H1 (cell line): ENCODE measurements at regions not wholly inside any gene's neighbourhood (a gene's known extent, or its start where the extent isn't known, plus 50 kb on each side); places are given as distances from the start of the nearest gene placed in this dataset.

Experiments
- CTCF ChIA-PET: fragments of 300-600 bp; sonication (Branson Sonifier 250); formaldehyde crosslinking; loops from one replicate; lab custom pipeline; 2021; ENCODE audit not compliant: partially characterized antibody; lab: Charles Lee
- POLR2A ChIA-PET: fragments of 300-600 bp; sonication (Branson Sonifier 250); formaldehyde crosslinking; loops from one replicate; lab custom pipeline; 2021; ENCODE audit warnings: inconsistent platforms; ENCODE audit not compliant: partially characterized antibody; lab: Charles Lee
- DNase-seq, 2 experiments: peaks; one replicate each; pipeline versions ENCODE4 v3.0.0 to v3.0.0-alpha.2; 2010 to 2022; ENCODE audit warnings: low spot score in 2 of 2, low read depth in 1 of 2, mixed read lengths in 1 of 2
- FAIRE-seq: peaks from 2 replicates; lab custom pipeline; 2011; peaks lifted over from hg19 to GRCh38; lab: Jason Lieb, UNC
- H2AFZ ChIP-seq: 2 replicates; pipeline ENCODE4 v1.8.1; 2012; ENCODE audit warnings: low read length, inconsistent platforms
- H2AK5ac ChIP-seq: 2 replicates; pipeline ENCODE4 v1.6.1; 2013; ENCODE audit warnings: low read depth, low read length
- H2BK120ac ChIP-seq: replicated peaks from 2 replicates; pipeline ENCODE3; 2013; ENCODE audit warnings: low read depth, low read length, inconsistent platforms
- H2BK12ac ChIP-seq: 2 replicates; pipeline ENCODE4 v1.6.1; 2013; ENCODE audit warnings: low read depth, low read length
- H2BK15ac ChIP-seq: 2 replicates; pipeline ENCODE4 v1.6.1; 2013; ENCODE audit warnings: low read length
- H2BK20ac ChIP-seq: 2 replicates; pipeline ENCODE4 v1.6.1; 2013; ENCODE audit warnings: low read length
- H2BK5ac ChIP-seq: 2 replicates; pipeline ENCODE4 v1.6.1; 2013; ENCODE audit warnings: low read depth, low read length
- H3K14ac ChIP-seq: 2 replicates; pipeline ENCODE4 v1.6.1; 2013; ENCODE audit warnings: inconsistent platforms; ENCODE audit not compliant: insufficient read length
- H3K18ac ChIP-seq: 2 replicates; pipeline ENCODE4 v1.6.1; 2013; ENCODE audit warnings: low read length; ENCODE audit errors: extremely low read depth
- H3K23ac ChIP-seq: 2 replicates; pipeline ENCODE4 v1.6.1; 2013; ENCODE audit warnings: inconsistent platforms; ENCODE audit not compliant: insufficient read length
- H3K23me2 ChIP-seq: 2 replicates; pipeline ENCODE4 v1.6.1; 2013; ENCODE audit warnings: low read depth, low read length
- H3K27ac ChIP-seq: 2 replicates; pipeline ENCODE4 v1.6.1; 2011; ENCODE audit warnings: low read depth, low read length, inconsistent platforms
- H3K27me3 ChIP-seq, 4 experiments: replicated peaks in 1 of 4; 1 replicate in 1 of 4; 2 replicates in 3 of 4; pipeline versions ENCODE4 v1.6.1 to v1.8.1; 2011 to 2013; ENCODE audit warnings: low read length in 3 of 4, mild to moderate bottlenecking in 3 of 4, inconsistent platforms in 2 of 4, mixed read lengths in 2 of 4, moderate library complexity in 1 of 4; ENCODE audit not compliant: control insufficient read depth in 3 of 4, insufficient read depth in 3 of 4; ENCODE audit errors: extremely low read depth in 1 of 4
- H3K36me3 ChIP-seq, 4 experiments: 2 replicates each; pipeline versions ENCODE4 v1.6.1 to v1.8.1; 2011 to 2013; ENCODE audit warnings: mild to moderate bottlenecking in 4 of 4, low read length in 3 of 4, moderate library complexity in 2 of 4, control low read depth in 1 of 4, inconsistent platforms in 1 of 4; ENCODE audit not compliant: insufficient read depth in 4 of 4, control insufficient read depth in 2 of 4
- H3K4ac ChIP-seq: replicated peaks from 2 replicates; pipeline ENCODE3; 2013; ENCODE audit warnings: low read length, low read depth, mixed read lengths, inconsistent platforms; ENCODE audit not compliant: insufficient read length
- H3K4me1 ChIP-seq, 4 experiments: replicated peaks in 1 of 4; 1 replicate in 1 of 4; 2 replicates in 3 of 4; pipeline versions ENCODE4 v1.6.1 to v1.8.1; 2011 to 2013; ENCODE audit warnings: low read length in 3 of 4, inconsistent platforms in 2 of 4, mixed read lengths in 1 of 4; ENCODE audit not compliant: insufficient read depth in 4 of 4, control insufficient read depth in 3 of 4
- H3K4me2 ChIP-seq, 2 experiments: 2 replicates each; pipeline versions ENCODE4 v1.6.1 to v1.8.1; 2011 to 2013; ENCODE audit warnings: low read depth in 2 of 2, low read length in 2 of 2, control low read depth in 1 of 2, inconsistent platforms in 1 of 2, mild to moderate bottlenecking in 1 of 2; ENCODE audit not compliant: insufficient read depth in 1 of 2
- H3K4me3 ChIP-seq, 4 experiments: fragments of 200-600, 300-600 bp in 1 of 4; sonication (generic), shearing (Covaris generic), sonication (Bioruptor Twin) in 1 of 4; 2 replicates each; pipeline versions ENCODE4 v1.5.1 to v1.8.1; 2011 to 2016; ENCODE audit warnings: low read length in 4 of 4, low read depth in 3 of 4, control low read depth in 2 of 4, inconsistent platforms in 2 of 4, mild to moderate bottlenecking in 2 of 4, mixed read lengths in 1 of 4, moderate library complexity in 1 of 4; ENCODE audit not compliant: insufficient read depth in 2 of 4; ENCODE audit errors: extremely low read depth in 1 of 4
- H3K56ac ChIP-seq: replicated peaks from 2 replicates; pipeline ENCODE3; 2013; ENCODE audit warnings: low read depth, mild to moderate bottlenecking, mixed read lengths, low read length, inconsistent platforms; ENCODE audit not compliant: insufficient read length
- H3K79me1 ChIP-seq: 2 replicates; pipeline ENCODE4 v1.6.1; 2013; ENCODE audit warnings: low read depth, low read length, control low read depth
- H3K79me2 ChIP-seq, 2 experiments: 2 replicates each; pipeline versions ENCODE4 v1.6.1 to v1.8.1; 2012 to 2013; ENCODE audit warnings: low read length in 2 of 2, mild to moderate bottlenecking in 2 of 2, inconsistent platforms in 1 of 2; ENCODE audit not compliant: insufficient read depth in 2 of 2, control insufficient read depth in 1 of 2
- H3K9ac ChIP-seq, 4 experiments: replicated peaks in 1 of 4; 1 replicate in 1 of 4; 2 replicates in 3 of 4; pipeline versions ENCODE4 v1.6.1 to v1.8.1; 2011 to 2013; ENCODE audit warnings: low read depth in 3 of 4, low read length in 3 of 4, control low read depth in 2 of 4, mild to moderate bottlenecking in 2 of 4, moderate library complexity in 2 of 4, inconsistent platforms in 1 of 4; ENCODE audit errors: extremely low read depth in 1 of 4
- H3K9me3 ChIP-seq, 2 experiments: 2 replicates each; pipeline versions ENCODE4 v1.6.1 to v1.8.1; 2012 to 2013; ENCODE audit warnings: mild to moderate bottlenecking in 2 of 2, moderate library complexity in 2 of 2, control low read depth in 1 of 2, inconsistent platforms in 1 of 2, low read depth in 1 of 2, low read length in 1 of 2, mixed read lengths in 1 of 2; ENCODE audit not compliant: insufficient read depth in 2 of 2
- H4K20me1 ChIP-seq, 2 experiments: replicated peaks in 1 of 2; 2 replicates each; pipeline versions ENCODE3 to v1.8.1; 2011 to 2013; ENCODE audit warnings: inconsistent platforms in 2 of 2, low read length in 2 of 2, mild to moderate bottlenecking in 1 of 2; ENCODE audit not compliant: insufficient read depth in 2 of 2, control insufficient read depth in 1 of 2
- H4K5ac ChIP-seq: 2 replicates; pipeline ENCODE4 v1.6.1; 2013; ENCODE audit warnings: low read length, low read depth, mixed read lengths, inconsistent platforms; ENCODE audit not compliant: insufficient read length
- H4K8ac ChIP-seq: 2 replicates; pipeline ENCODE4 v1.8.0; 2013; ENCODE audit warnings: mild to moderate bottlenecking, moderate library complexity, low read length, inconsistent platforms; ENCODE audit not compliant: insufficient read depth; ENCODE audit errors: extremely low read depth
- H4K91ac ChIP-seq: replicated peaks from 2 replicates; pipeline ENCODE3; 2013; ENCODE audit warnings: low read length, mixed read lengths, inconsistent platforms; ENCODE audit not compliant: insufficient read length
- ATF3 ChIP-seq: IDR thresholded peaks from 2 replicates; pipeline ENCODE4 v1.6.1; 2011; ENCODE audit warnings: low read depth, mild to moderate bottlenecking, low read length; ENCODE audit not compliant: insufficient read depth
- CBX8 ChIP-seq: fragments of 300-800, 300-1000 bp; sonication (generic); IDR thresholded peaks from 2 replicates; pipeline ENCODE4 v1.7.1; 2016; ENCODE audit warnings: low read depth, low read length, borderline replicate concordance
- CHD1 ChIP-seq: IDR thresholded peaks from 2 replicates; pipeline ENCODE4 v1.6.1; 2012; ENCODE audit warnings: low read depth, low read length, improper control_type of control experiment
- EP300 ChIP-seq, 2 experiments: IDR thresholded peaks; 1 replicate in 1 of 2; 2 replicates in 1 of 2; pipeline ENCODE4 v1.6.1; 2011 to 2012; ENCODE audit warnings: low read depth in 2 of 2, low read length in 2 of 2, mild to moderate bottlenecking in 2 of 2, borderline replicate concordance in 1 of 2, inconsistent platforms in 1 of 2, moderate library complexity in 1 of 2
- MAFK ChIP-seq: IDR thresholded peaks from 2 replicates; pipeline ENCODE4 v1.6.1; 2012; ENCODE audit warnings: low read depth, mild to moderate bottlenecking, improper control_type of control experiment, low read length
- NANOG ChIP-seq: IDR thresholded peaks from 2 replicates; pipeline ENCODE4 v1.6.1; 2011; ENCODE audit warnings: low read length, low read depth, mild to moderate bottlenecking, inconsistent platforms; ENCODE audit not compliant: insufficient read depth, poor library complexity, severe bottlenecking
- PHF8 ChIP-seq: fragments of 200-600 bp; sonication (generic); conservative IDR thresholded peaks from 2 replicates; pipeline ENCODE4 v1.7.1; 2012; ENCODE audit warnings: low read depth, mild to moderate bottlenecking, inconsistent platforms, low read length, moderate library complexity
- POLR2A ChIP-seq, 2 experiments: IDR thresholded peaks; 1 replicate in 1 of 2; 2 replicates in 1 of 2; pipeline ENCODE4 v1.6.1; 2011; ENCODE audit warnings: low read depth in 2 of 2, low read length in 2 of 2, mild to moderate bottlenecking in 2 of 2; ENCODE audit errors: control extremely low read depth in 1 of 2
- RFX5 ChIP-seq: IDR thresholded peaks from 2 replicates; pipeline ENCODE4 v1.6.1; 2011; ENCODE audit warnings: low read depth, low read length, improper control_type of control experiment, borderline replicate concordance
- SP4 ChIP-seq: IDR thresholded peaks from 2 replicates; pipeline ENCODE4 v1.6.1; 2012; ENCODE audit warnings: low read length, inconsistent platforms
- TAF7 ChIP-seq: optimal IDR thresholded peaks from 2 replicates; pipeline ENCODE3; 2011; ENCODE audit warnings: low read depth, mild to moderate bottlenecking, inconsistent platforms, low read length, moderate library complexity, borderline replicate concordance
- TEAD4 ChIP-seq: IDR thresholded peaks from 2 replicates; pipeline ENCODE4 v1.6.1; 2012; ENCODE audit warnings: low read depth, low read length, inconsistent platforms, mixed read lengths
- USF2 ChIP-seq: IDR thresholded peaks from 2 replicates; pipeline ENCODE4 v1.6.1; 2011; ENCODE audit warnings: low read length, improper control_type of control experiment
- ZNF274 ChIP-seq: IDR thresholded peaks from 2 replicates; pipeline ENCODE4 v1.7.0; 2012; ENCODE audit warnings: low read length, borderline replicate concordance; ENCODE audit errors: extremely low read depth
- WGBS, 2 experiments: shearing (Covaris generic) in 1 of 2; methylation state at CpG; one replicate each; pipeline versions ENCODE4 v1.1.6 to v1.1.7; 2013 to 2015; ENCODE audit warnings: low lambda C conversion rate in 2 of 2, mixed read lengths in 2 of 2, inconsistent platforms in 1 of 2, low coverage in 1 of 2, missing lambda C conversion rate in 1 of 2; ENCODE audit not compliant: insufficient replicate concordance in 2 of 2, insufficient coverage in 1 of 2, insufficient read length in 1 of 2; ENCODE audit errors: extremely low coverage in 1 of 2, missing lambda C conversion rate in 1 of 2; 5-methylcytosine and 5-hydroxymethylcytosine counted together

GRCh38 chr18:76054156-76054555, 440.9 kb downstream of the ZNF516 start:
- no peaks in the 10 kb centered on the region for H3K9me3 ChIP-seq
- H4K91ac ChIP-seq = no peak overlapping the region
- H3K4ac ChIP-seq = no peak overlapping the region
- H3K27ac ChIP-seq = no peak overlapping the region
- H3K27me3 ChIP-seq = no peaks in the 10 kb centered on the region
- H2BK12ac ChIP-seq = no peak overlapping the region
- no peak overlapping the region for H3K23ac ChIP-seq
- CTCF ChIA-PET = no interaction called here
- no peak overlapping the region for H3K4me2 ChIP-seq
- no peak overlapping the region for H3K9ac ChIP-seq
- no peak overlapping the region for H2BK20ac ChIP-seq
- H4K20me1 ChIP-seq = no peaks in the 10 kb centered on the region
- 94% methylated on average over 5 of the region's 5 CpGs; no CpG with 5 or more reads in 1 of the 2 experiments for WGBS, 2 experiments
- no peak overlapping the region for H3K4me3 ChIP-seq
- POLR2A ChIA-PET = no interaction called here
- no peak overlapping the region for H3K18ac ChIP-seq
- H3K23me2 ChIP-seq = no peaks in the 10 kb centered on the region
- no peak overlapping the region for H3K14ac ChIP-seq
- no peak overlapping the region for H2BK5ac ChIP-seq
- H2BK15ac ChIP-seq = no peak overlapping the region
- no peak overlapping the region for H4K8ac ChIP-seq
- H3K79me2 ChIP-seq = no peaks in the 10 kb centered on the region
- no peak overlapping the region for H2BK120ac ChIP-seq
- H2AK5ac ChIP-seq = no peak overlapping the region
- no peak overlapping the region for H2AFZ ChIP-seq
- DNase-seq (no peak), FAIRE-seq (no peak)
- no peak overlapping the region for H3K56ac ChIP-seq
- H3K36me3 ChIP-seq = no peaks in the 10 kb centered on the region
- no peak overlapping the region for H4K5ac ChIP-seq
- no peaks in the 10 kb centered on the region for H3K4me1 ChIP-seq
- H3K79me1 ChIP-seq = no peaks in the 10 kb centered on the region
- TF ChIP-seq SP4 (no peak), RFX5 (no peak), NANOG (no peak), TAF7 (no peak), CBX8 (no peak), POLR2A (IDR thresholded peaks at IDR 0.05; ENCODE audit: control extremely low read depth in 1 of 2, low read depth in 2 of 2, low read length in 2 of 2) (no peak), ZNF274 (no peak), EP300 (IDR thresholded peaks at IDR 0.05; ENCODE audit: borderline replicate concordance in 1 of 2, low read depth in 2 of 2, low read length in 2 of 2) (no peak), PHF8 (no peak), TEAD4 (no peak), CHD1 (no peak), USF2 (no peak), ATF3 (no peak), MAFK (no peak)
